OCI-LY3 (cell line): ENCODE measurements at regions not wholly inside any gene's neighbourhood (a gene's known extent, or its start where the extent isn't known, plus 50 kb on each side); places are given as distances from the start of the nearest gene placed in this dataset.

ENCODE experiments used
- EZH2phosphoT487 ChIP-seq: fragments of 200-600 bp; shearing (Covaris generic); IDR thresholded peaks from 2 replicates; pipeline ENCODE4 v1.6.1; 2018; ENCODE audit warnings: antibody characterized with exemption, mixed run types, low read depth
- TF ChIP-seq, protein P1 (sequence below): fragments of 200-600, 300-600 bp; sonication (generic); IDR thresholded peaks from 2 replicates; pipeline ENCODE4 v1.5.1; 2014; ENCODE audit warnings: antibody characterized with exemption, low read length, low read depth

DNA sequence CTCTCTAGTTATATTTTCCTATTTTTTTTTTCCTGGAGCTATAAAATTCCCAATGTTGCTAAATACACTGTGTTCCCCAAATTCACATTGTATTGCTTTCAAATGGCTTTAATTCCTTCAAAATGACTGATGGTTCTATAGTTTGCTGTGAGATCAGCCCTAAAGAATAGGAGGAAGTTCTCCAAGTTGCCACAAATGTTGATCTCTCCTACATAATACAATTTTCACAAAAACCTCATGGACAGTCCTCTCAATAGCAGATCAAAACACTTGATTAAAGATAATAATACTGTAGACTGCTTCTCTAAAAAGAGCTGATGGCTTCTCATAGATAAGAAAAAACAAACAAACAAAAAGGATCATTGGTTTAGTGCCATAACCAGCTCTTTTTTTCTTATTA, 97.8 kb upstream of the CAV2 start:
- TF ChIP-seq, protein P1, sequence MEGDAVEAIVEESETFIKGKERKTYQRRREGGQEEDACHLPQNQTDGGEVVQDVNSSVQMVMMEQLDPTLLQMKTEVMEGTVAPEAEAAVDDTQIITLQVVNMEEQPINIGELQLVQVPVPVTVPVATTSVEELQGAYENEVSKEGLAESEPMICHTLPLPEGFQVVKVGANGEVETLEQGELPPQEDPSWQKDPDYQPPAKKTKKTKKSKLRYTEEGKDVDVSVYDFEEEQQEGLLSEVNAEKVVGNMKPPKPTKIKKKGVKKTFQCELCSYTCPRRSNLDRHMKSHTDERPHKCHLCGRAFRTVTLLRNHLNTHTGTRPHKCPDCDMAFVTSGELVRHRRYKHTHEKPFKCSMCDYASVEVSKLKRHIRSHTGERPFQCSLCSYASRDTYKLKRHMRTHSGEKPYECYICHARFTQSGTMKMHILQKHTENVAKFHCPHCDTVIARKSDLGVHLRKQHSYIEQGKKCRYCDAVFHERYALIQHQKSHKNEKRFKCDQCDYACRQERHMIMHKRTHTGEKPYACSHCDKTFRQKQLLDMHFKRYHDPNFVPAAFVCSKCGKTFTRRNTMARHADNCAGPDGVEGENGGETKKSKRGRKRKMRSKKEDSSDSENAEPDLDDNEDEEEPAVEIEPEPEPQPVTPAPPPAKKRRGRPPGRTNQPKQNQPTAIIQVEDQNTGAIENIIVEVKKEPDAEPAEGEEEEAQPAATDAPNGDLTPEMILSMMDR: no peak
- TF ChIP-seq EZH2phosphoT487: no peak
